ENCODE measurements at regions not wholly inside any gene's neighbourhood (a gene's known extent, or its start where the extent isn't known, plus 50 kb on each side); places are given as distances from the start of the nearest gene placed in this dataset.

DNA sequence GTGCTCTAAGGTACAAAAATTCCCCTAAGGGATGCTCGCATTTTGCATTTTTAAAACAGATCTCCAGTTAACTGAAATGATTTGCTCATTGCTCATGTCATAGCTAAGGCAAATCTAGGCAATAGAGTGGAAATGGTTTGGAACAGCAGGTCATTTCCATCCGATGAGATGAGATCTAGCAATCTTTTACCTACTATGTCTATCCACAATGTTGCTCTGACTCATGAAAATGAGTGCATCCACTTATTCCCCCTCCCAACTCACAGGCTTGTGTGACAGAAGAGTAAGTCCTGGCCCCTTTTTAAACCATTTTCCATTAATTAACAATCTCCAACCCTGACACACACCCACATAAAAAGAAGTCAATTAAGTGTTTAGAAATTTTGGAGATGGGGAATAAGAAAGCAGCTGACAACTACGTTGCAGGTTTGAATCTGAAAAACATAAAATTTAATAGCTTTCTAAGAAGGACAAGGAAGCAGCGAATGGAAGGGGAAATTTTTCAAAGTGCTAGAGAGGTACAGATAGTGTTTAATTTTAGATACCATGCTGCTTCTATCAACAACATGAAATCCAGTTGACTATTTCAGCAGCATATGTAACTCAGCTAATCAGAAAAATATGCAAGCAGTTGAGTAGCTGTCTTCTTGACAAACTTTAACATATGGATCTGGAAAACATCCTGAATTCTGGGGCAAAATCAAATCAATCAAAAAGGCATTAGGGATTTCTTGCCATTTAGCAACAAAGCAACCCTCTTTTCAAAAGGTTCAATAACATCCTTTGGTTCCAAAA lies 112.0 kb downstream of the TMCO5A start:
- DNase-seq: no peak

DNA sequence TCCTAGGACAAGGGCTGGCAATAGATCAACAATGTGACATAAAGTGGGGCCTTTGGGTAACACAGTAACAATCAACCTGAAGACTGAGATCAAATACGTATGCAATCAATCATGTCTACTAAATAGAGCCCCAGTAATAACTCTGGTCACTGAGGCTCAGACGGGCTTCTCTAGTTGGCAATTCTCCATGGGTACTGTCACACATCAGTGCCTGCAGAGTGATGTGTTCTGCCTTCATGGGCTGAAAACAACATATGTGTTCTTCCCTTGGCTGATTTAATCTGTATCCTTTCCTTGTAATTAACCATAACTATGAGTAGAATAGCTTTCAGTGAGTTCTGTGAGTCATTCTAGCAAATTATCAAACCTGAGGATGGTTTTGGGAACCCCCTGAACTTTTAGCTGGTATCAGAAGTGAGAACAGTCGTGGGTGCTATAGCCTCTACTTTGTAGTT lies 113.6 kb downstream of the TMCO5A start:
- no peak for DNase-seq

DNA sequence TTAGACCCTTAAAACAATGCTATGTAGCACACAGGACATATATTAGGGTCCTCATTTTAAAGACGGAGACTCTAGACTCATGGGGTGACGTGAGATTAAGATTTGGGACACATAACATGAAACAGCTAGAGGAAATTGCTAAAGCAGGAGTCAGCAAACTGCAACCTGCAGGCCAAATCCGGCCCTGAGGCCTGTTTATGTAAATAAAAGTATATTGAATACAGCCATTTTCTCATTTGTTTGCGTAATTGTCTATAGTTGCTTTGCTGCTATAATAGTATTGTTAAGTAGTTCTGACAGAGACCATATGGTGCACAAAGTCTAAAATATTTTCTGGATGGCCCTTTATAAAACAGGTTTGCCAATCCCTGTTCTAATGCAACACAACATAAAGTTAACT lies 115.5 kb downstream of the TMCO5A start:
- peak in 1 of 2 donors; percentile 48 for DNase-seq

DNA sequence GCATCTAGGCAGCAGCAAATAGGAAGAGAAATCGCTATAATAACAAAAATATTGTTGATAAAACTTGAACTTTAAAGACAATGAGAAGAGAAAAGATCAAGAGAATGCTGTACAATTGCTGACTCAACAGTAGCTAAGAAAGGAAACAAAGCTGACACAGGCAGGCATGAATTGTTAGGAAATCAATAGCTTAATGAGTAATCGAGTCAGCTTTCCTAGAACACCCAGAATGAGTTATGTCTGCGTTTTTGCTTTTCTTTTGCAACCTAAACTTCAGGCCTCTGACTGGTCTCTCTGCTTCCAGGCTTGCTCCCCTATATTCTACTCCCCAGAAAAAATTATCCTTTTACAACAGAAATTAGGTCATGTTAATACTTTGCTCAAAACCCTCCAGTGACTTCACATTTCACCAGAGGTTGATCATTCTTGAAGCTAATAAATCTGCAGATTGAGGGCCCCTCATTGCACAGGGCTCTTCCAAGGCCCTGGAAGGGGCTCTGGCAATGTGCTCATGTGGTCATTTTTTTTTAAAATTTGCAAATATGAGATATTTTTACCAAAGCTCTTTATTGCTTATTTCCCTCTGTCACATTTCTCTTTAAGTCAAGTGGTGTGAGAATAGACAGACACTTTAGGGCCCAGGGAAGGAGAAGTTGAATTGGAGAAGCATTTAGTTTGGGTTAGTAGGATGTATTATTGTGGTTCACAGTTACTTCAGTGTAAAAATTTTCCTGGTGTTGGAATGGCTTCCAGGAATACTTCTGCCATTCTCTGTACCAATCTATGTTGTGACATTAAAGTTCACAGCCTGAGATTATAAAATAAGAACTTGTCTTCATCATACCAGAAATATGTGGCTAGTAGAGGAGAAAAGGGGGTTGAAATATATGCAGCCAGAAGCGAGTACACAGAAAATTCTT lies 116.3 kb downstream of the TMCO5A start:
- no peak for DNase-seq

DNA sequence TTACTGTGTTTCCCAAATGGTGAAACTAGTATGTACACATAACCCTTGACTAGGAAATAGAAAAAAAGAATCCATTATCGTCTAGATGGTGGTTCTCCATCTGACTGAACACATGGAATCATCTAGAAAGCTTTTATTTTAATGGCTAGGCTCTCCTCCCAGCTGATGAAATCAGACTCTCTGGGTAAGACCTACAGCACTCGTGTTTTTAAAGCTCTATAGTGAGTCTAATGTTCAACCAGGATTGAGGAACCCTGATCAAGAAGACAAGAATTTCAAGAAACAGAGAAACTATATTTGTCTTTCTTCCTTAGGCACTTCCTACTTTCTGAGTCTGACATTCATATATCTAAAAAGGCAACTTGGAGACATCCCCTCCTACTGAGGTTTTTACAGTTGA lies 118.8 kb downstream of the TMCO5A start:
- no peak for DNase-seq

DNA sequence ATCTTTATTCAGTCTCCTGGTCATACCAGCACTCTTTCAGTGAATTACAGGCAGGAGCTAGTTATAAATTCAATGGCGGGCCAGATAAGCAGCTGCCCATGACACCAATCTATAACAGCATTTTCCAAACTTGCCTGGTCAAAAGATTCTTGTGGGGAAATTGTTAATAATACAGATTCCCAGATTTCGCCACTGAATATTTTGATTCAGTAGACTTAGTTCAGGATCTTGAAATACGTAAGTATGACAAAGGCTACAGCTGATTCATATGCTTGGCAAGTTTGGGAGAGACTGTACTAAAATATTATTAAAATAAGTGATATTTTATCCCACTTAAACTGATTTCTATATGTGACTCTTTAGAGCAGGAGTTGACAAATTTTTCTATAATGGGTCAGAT lies 119.3 kb downstream of the TMCO5A start:
- DNase-seq: no peak

DNA sequence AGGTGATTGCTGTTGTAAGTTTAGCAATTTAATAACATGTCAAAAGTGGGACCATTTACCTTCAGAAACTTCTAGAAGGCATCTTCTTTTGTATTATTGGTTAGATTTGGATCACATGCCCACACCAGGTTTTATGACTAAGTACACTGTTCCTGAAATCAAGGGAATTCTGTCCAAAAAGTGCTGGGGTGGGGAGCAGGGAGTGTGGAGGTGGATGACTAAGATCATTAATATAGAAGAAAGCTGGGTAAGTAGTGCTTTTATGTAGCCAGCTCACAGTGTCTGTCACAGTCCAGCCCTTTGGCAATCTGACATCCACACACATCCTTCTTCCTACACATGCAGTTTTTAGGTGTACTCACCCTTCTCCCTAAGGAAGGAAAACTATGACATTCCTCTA lies 120.0 kb downstream of the TMCO5A start:
- no peak for DNase-seq

DNA sequence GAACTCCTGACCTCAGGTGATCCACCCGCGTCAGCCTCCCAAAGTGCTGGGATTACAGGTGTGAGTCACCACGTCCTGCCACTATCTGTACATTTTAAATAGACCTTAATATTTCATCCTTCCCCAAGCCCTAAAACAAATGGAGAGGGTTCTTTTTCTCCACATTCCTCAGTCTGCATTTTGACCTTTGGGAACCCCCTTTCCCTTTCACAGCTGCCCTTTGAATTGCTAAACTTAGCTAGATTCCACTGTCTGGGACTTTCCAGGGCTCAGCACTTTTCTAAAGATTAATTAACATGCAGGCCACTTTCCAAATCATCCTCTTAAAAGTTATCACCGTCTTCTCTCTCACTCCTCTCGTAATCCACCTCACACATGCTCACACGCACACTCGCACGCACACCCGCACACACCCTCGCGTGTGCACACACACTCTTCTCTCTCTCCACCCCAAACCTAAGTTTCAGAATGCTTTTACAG lies 124.2 kb downstream of the TMCO5A start:
- DNase-seq: no peak

DNA sequence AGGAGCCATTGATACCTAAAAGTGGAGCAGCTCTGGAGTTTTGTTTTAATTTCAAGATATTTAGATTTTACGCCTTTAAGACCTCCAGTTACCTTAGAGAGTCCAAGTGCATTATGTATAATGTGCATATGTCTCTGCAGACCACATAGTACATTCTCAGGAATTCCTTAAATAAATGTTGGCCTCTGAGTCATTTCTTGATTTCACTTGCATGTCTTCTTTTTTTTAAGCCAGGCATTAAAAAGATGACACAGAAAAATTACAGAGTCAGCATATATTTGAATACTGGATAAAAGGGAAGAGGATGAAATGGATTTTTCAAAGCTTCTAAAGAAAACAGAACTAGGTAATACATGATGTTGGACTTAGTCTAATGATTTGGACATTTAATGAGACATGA lies 125.2 kb downstream of the TMCO5A start:
- no peak for DNase-seq

DNA sequence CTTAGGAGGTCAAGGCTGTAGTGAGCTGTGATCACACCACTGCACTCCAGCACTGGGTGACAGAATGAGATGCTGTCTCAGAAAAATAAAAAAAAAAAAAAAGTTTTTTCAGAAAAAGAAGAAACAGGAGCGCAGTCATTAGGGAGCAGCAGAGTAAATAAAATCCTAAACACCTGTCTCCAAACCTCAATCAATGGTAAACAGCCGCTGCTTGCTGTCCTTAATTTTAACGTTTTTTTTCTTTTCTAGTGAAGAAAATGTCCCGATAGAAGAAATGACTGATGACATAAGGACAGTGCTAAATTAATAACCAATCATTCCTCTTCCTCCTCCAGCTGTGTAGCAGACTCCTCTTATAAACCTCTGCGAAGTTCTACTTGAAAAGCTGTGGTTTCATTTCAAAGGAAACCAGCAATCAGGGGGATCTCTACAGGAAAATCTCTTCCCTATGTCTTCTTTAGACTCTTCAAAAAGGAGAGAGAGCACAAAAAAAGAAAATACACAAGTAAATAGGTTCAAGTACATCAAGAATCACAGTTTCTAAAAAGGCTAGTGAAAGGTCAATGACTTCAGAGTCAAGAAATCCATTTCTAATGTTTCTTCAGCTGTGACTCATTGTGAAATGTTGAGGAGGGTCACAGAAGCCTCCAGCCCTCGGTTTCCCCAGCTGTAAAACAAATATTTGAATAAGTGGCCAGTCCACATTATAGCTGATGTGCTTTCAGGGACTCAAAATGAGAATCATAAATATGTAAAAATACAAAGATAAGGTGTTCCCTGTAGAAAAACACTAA lies 127.6 kb downstream of the TMCO5A start:
- DNase-seq: no peak

DNA sequence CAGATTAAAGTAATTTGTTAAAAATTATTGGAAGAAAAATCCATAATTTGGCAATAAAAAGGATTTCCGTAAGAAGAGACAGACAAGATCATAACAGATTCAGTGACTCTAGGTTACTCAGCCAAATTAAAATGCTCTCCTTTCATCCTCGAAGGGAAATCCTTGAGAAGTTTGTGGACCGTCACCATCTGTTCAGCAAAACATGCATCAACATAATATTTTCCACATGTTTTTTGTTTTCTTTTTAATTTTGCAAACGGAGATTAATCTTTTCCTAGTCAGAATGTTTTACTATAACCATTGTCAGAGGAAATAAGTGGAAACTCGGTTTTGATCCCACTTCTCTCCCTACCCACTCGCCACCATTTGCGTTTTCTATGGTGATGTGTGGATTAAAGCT lies 128.3 kb downstream of the TMCO5A start:
- no peak for DNase-seq

DNA sequence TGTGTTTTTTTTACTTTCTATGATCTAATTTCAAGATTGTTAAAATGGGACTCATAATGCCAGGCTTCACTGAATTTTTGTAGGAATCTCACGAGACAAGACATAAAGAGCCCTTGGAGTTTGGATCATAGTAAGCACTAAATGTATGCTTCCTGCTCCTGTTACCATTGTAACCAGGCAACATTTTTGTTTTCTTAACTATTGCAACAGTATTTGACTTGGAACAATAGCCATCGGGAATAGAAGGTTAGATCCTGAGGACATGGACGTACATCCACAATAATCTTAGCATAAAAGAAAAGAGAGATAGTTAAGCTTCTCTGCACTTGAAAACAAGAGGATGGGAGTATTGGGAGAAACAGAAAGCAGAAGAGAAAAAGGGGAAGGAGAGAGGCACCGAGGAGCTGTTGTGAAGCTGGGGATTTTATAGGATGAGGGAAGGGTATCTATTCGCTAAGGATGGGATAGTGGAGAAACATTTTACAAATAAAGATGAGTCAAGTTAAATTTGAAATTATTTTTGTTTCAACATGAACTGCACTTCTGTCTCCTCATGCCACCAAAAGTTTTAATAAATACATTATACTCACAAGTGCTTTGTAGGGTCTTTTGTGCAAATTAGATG lies 131.4 kb downstream of the TMCO5A start:
- no peak for DNase-seq

DNA sequence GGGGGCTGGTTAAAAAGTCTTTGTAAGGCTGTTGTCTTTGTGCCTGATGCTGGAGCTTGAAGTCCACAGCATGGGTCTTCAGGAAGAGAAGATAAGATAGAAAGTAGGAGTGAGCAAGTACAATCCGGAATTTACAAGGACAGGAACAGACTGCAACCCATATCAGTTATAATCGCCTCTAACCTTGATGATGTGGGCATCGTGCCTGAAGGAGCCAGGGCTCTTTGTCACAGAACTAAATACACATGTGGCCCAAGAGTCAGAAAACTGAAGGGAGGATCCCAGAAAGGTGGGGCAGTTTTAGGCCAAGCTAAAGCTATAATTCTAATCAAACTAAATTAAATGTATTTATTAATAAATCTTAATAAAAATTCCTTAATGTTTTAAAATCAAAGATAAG lies 132.2 kb downstream of the TMCO5A start:
- DNase-seq: no peak

DNA sequence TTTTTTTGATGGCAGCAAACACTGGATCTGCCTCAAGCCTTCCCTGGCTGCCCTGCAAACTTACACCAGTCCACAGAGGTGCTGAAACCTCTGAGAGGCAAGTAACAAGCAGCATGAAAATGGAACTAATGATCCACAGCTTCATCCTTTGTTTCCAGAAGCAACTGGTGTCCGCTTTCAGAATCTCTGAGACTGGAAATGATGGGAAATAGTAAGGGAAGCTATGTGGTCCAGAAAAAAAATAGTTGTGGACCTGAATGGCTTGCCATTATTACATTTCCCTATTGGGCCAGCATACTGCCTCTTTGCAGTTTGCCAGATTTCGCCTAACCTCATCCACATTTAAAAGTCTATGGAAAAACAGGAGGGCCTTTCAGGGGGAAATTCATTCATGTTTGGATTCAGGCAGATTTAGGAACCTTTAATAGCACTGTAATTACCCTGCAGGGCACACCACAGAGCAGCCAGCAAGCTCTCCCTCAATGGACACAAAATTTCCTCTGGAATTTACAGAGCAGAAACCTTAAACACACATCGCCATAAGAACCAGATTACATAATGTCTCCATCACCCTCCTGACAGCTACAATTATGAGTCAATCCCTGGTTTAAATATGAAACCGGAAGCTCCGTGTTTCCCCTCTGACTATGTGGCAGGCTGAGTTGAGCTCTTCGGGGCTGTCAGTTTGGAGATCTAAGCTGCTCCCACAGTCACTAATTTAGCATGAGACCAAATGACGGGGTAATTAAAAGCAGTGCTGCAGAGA lies 134.4 kb downstream of the TMCO5A start:
- peak; percentile 59 to 70 for DNase-seq

DNA sequence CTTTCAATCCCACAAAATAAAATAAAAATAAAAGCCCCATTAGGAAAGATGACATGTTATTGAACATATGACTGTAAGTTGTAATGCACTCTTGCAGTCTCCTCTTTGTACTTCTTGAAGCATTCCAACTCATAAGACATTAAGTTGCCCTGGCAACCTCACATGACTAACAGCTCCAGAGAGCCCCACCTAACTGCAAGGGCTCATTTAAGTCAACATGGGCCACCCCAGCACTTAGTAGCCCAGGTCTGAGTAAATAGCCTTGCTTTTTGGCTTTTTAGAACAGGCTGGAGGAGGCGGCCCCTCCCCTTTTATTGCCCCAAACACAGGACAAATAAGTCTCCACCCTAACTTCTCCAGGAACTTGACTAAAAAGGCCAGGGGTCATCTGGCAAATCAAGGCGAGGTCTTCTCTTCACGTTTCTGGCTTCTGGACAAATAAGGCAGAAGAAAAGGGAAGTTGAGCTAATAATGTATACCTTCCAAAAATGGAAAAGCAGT lies 135.1 kb downstream of the TMCO5A start:
- no peak for DNase-seq

DNA sequence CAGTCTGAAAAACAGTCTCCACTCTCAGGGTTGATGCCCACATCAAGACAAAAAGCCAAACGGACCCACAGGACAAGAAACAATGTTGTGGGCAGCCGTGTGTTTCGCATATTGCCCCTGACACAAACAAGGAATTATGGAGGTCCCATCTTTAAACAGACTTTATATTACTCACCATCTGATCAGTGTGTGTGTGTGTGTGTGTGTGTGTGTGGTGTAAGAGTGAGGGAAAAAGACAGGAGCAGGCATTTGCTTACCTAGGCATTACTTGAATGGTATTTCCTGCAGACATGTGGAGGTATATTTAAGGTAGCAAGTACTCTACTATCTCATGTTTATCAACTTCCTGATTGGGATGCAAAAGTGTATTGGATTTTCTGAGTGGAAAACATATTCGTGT lies 136.3 kb downstream of the TMCO5A start:
- DNase-seq: no peak

DNA sequence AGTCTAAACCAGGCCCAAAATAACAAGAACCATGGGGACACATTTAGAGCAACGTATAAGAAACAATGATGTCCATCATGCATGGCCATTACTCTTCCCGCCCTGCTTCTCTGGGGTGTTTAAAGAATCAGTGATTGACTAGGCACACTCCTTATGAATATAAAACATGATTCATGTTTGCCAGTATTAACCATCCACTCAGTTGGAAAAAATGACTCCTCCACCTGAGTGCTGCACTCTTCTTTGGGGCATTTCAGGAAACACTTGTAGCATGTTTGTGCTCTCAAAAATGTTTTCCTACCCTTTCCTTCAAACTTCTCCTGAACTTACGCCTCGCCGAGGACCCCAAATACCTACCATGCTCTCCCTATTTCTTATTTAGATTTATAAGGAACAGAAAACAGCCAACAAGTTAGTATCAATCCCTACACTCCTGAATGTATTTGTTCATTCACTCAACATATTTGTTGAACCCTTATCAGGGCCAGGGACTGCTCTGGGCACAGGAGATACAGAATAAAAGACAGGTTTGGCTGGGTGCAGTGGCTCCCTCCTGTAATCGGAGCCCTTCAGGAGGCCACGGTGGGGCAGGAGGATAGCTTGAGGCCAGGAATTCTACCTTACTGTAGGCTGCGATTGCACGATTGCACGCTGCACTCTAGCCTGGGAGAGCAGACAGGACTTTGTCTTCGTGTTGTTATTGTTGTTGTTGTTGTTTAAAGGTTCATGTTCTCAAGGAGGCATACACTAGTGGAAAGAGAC lies 137.0 kb downstream of the TMCO5A start:
- no peak for DNase-seq

DNA sequence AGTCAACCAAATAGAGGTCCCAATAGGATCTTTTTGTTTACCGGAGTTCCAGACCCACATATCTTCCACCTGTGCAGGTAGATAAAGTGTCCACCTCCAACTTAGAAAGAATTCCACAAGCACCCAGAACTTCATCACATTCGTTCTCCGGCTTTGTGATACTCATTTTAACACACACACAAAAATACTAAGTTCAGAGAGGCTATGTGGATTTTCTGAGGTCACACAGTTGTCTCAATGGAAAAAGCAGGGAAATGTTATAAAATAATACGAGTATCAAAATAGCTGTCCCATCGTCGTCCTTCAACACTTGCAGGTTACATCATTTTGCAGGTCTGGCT lies 137.5 kb downstream of the TMCO5A start:
- DNase-seq: no peak

DNA sequence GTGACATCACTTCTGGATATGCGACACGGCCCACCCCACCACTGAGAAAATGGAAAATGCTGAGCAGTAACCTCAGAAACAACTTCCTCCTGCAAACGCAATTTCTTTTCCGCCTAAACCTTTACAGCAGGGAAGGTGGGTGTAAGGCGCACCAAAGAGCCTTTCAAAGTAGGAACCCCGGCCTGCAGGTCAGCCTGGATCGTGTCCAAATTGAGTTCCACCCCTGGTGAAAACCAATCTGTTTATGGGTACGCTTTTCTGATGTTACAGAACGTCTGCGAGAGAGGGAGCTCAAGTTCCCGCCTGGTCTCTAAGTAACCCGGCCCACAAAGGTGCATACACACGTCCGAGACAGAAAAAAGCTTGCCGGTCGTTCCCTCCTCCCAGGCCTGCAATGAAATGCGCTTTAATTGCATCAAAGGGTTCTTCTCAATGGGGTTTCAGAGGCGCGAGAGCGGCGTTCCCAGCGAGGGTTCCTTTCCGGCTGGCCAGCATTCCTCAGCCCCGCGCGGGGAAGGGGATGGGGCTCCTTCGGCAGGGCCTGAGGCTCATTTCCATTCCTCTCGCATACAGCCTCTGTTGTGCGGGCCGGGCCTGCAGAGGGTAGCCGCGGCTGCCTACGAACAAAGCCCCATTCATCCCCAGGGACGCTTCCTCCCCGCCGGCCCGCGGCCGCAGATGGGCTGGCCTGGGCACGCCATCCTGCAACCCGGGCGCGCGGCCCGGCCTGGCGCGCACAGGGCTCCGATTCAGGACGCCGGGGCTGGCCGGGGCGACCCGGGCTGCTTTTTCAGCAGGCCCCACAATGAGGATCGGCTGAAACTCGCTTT lies 138.1 kb downstream of the TMCO5A start:
- peak; percentile 80 for DNase-seq
